CD4-positive, alpha-beta T cell (primary cell): ENCODE measurements at regions not wholly inside any gene's neighbourhood (a gene's known extent, or its start where the extent isn't known, plus 50 kb on each side); places are given as distances from the start of the nearest gene placed in this dataset.

Experiments
- ATAC-seq: fragments of 200-7000 bp; cut with Tn5 transposase; one replicate; pipeline ENCODE4 v1.10.0; 2022; ENCODE audit warnings: mild to moderate bottlenecking; ENCODE audit not compliant: poor library complexity
- CTCF ChIA-PET: fragments of 350-600 bp; sonication (Branson Sonifier 250); formaldehyde crosslinking; loops from one replicate; lab custom pipeline; 2021; ENCODE audit warnings: antibody characterized with exemption, inconsistent platforms; lab: Charles Lee
- POLR2A ChIA-PET: fragments of 350-600 bp; sonication (Branson Sonifier 250); formaldehyde crosslinking; loops from one replicate; lab custom pipeline; 2021; ENCODE audit warnings: antibody characterized with exemption, inconsistent platforms; lab: Charles Lee
- DNase-seq, 14 experiments: peaks; one replicate each; pipeline ENCODE4 v3.0.0-alpha.2; 2013 to 2020; ENCODE audit warnings: mixed read lengths in 2 of 14
- H3K27ac ChIP-seq, 2 donors: one replicate each; pipeline versions ENCODE4 v1.5.1 to v1.7.0; 2013; ENCODE audit warnings: low read length in 2 of 2, low read depth in 1 of 2, mild to moderate bottlenecking in 1 of 2
- H3K27me3 ChIP-seq, 2 experiments: 1 replicate in 1 of 2; 2 replicates in 1 of 2; pipeline versions ENCODE4 v1.6.1 to v1.7.0; 2013; ENCODE audit warnings: low read length in 2 of 2, control low read depth in 1 of 2, mild to moderate bottlenecking in 1 of 2, moderate library complexity in 1 of 2; ENCODE audit not compliant: insufficient read depth in 2 of 2, control insufficient read depth in 1 of 2
- H3K36me3 ChIP-seq: one replicate; pipeline ENCODE4 v1.6.1; 2013; ENCODE audit warnings: low read length, control low read depth; ENCODE audit not compliant: insufficient read depth
- H3K4me1 ChIP-seq: one replicate; pipeline ENCODE4 v1.6.1; 2013; ENCODE audit warnings: low read length, control low read depth; ENCODE audit not compliant: insufficient read depth
- H3K4me3 ChIP-seq: one replicate; pipeline ENCODE4 v1.5.1; 2013; ENCODE audit warnings: mild to moderate bottlenecking, low read length, moderate library complexity
- H3K9me3 ChIP-seq, 2 experiments: 1 replicate in 1 of 2; 2 replicates in 1 of 2; pipeline versions ENCODE4 v1.6.1 to v1.7.0; 2013; ENCODE audit warnings: low read length in 2 of 2, mild to moderate bottlenecking in 2 of 2, control low read depth in 1 of 2, moderate library complexity in 1 of 2; ENCODE audit not compliant: control insufficient read depth in 1 of 2, insufficient read depth in 1 of 2
- H3K27ac Mint-ChIP-seq: one replicate; pipeline ENCODE4 v1.8.0; 2020; ENCODE audit warnings: mixed read lengths
- H3K27me3 Mint-ChIP-seq: one replicate; pipeline ENCODE4 v1.8.0; 2021; ENCODE audit warnings: mixed read lengths
- H3K36me3 Mint-ChIP-seq: one replicate; pipeline ENCODE4 v1.8.0; 2021; ENCODE audit warnings: low read depth, mixed read lengths
- H3K4me1 Mint-ChIP-seq: one replicate; pipeline ENCODE4 v1.8.0; 2021; ENCODE audit warnings: low read depth, mixed read lengths
- H3K4me3 Mint-ChIP-seq: one replicate; pipeline ENCODE4 v1.8.0; 2020; ENCODE audit warnings: mild to moderate bottlenecking, mixed read lengths
- H3K9me3 Mint-ChIP-seq: one replicate; pipeline ENCODE4 v1.8.0; 2020; ENCODE audit warnings: mixed read lengths
- intact Hi-C, 2 experiments: fragments of 100-400 bp; cut with DNase I in 1 of 2; cut with micrococcal nuclease in 1 of 2; formaldehyde crosslinking; loops; one replicate each; pipeline versions ENCODE4 v1.15.1 to v1.9.0; 2023 to 2025; cut with DNase I, micrococcal nuclease
- TF ChIP-seq, protein P1 (sequence below): fragments of 200-600 bp; IDR thresholded peaks from one replicate; pipeline ENCODE4 v1.8.0; 2022; ENCODE audit warnings: antibody characterized with exemption, mild to moderate bottlenecking

GRCh38 chr4:164614999-164615398 is 138.9 kb upstream of the SMIM31 start:
- H3K27ac Mint-ChIP-seq, result no peak overlapping the region

DNA sequence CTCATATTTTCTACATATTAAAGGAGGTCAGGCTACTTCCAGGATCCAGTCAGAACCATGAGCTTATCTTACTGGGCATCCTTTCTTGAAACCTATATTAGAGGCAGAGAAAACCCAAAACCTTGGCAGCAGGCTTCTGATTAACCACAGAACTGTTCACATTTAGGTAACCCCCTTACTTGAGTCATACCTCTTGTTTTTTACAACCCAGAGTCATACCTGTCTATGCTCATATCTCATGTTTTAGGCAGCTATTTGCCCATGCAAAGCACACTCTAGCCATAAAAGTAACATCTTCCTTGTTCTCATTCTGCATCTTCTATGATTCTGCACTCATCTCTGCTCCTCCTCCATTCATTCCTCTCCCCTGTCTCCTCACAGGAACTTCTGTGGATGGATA is 138.0 kb upstream of the SMIM31 start:
- H3K36me3 Mint-ChIP-seq, result no peaks in the 10 kb centered on the region
- H3K9me3 Mint-ChIP-seq, result no peaks in the 10 kb centered on the region
- H3K4me1 Mint-ChIP-seq, result no peaks in the 10 kb centered on the region
- no peak overlapping the region for H3K27ac Mint-ChIP-seq
- Histone ChIP-seq H3K27ac (no peak overlapping the region), H3K27me3 (no peaks in the 10 kb centered on the region), H3K4me3 (no peak overlapping the region), H3K4me1 (no peaks in the 10 kb centered on the region), H3K9me3 (no peaks in the 10 kb centered on the region), H3K36me3 (no peaks in the 10 kb centered on the region)
- CTCF ChIA-PET, result interaction anchor here (0.9 kb wide), 1 partner anchor 18 kb away, joined by 3 read pairs; no protein-coding TSS in a partner anchor
- intact Hi-C loops, result no loop called here
- POLR2A ChIA-PET, result no interaction called here
- TF ChIP-seq, protein P1, sequence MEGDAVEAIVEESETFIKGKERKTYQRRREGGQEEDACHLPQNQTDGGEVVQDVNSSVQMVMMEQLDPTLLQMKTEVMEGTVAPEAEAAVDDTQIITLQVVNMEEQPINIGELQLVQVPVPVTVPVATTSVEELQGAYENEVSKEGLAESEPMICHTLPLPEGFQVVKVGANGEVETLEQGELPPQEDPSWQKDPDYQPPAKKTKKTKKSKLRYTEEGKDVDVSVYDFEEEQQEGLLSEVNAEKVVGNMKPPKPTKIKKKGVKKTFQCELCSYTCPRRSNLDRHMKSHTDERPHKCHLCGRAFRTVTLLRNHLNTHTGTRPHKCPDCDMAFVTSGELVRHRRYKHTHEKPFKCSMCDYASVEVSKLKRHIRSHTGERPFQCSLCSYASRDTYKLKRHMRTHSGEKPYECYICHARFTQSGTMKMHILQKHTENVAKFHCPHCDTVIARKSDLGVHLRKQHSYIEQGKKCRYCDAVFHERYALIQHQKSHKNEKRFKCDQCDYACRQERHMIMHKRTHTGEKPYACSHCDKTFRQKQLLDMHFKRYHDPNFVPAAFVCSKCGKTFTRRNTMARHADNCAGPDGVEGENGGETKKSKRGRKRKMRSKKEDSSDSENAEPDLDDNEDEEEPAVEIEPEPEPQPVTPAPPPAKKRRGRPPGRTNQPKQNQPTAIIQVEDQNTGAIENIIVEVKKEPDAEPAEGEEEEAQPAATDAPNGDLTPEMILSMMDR, result no peak
- no peak overlapping the region for H3K4me3 Mint-ChIP-seq
- DNase-seq (no peak), ATAC-seq (no peak)
- H3K27me3 Mint-ChIP-seq, result no peaks in the 10 kb centered on the region

More at GRCh38 chr4:164614999-164615398, 138.9 kb upstream of the SMIM31 start:
- intact Hi-C loops, result no loop called here
- H3K4me1 ChIP-seq, result no peaks in the 10 kb centered on the region
- TF ChIP-seq, protein P1, result no peak
- H3K27me3 ChIP-seq, result no peaks in the 10 kb centered on the region
- ChIA-PET POLR2A (no interaction called here), CTCF (no interaction called here)
- no peak overlapping the region for H3K4me3 ChIP-seq
- peaks cover 2% of the 10 kb centered on the region for H3K9me3 Mint-ChIP-seq
- H3K27ac ChIP-seq, result no peak overlapping the region
- no peaks in the 10 kb centered on the region for H3K4me1 Mint-ChIP-seq
- no peaks in the 10 kb centered on the region for H3K27me3 Mint-ChIP-seq
- no peaks in the 10 kb centered on the region for H3K36me3 ChIP-seq
- H3K4me3 Mint-ChIP-seq, result no peak overlapping the region
- ATAC-seq (no peak), DNase-seq (no peak)
- no peaks in the 10 kb centered on the region for H3K36me3 Mint-ChIP-seq
- H3K9me3 ChIP-seq, result no peaks in the 10 kb centered on the region

DNA sequence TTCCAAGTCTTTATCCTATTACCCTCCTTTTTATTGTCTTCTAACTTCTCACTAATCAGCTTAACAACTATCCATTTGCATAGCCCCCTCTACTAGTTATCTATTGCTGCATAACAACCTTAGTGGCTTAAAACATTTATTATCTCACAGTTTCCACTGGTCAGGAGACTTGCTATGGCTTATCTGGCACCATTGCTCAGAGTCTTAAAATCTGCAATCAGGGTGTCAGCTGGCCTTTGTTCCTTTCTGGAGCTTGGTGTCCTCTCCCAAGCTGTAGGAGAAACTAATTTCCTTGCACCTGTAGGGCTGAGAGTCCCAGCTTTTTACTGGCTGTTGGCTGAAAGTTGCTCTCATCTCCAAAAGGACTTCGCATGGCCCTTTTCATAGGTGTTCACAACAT is 137.0 kb upstream of the SMIM31 start:
- H3K36me3 ChIP-seq, result no peaks in the 10 kb centered on the region
- intact Hi-C loops, result no loop called here
- ChIA-PET POLR2A (no interaction called here), CTCF (interaction anchor here (0.9 kb wide), 1 partner anchor 19 kb away, joined by 3 read pairs; no protein-coding TSS in a partner anchor)
- H3K4me1 ChIP-seq, result no peaks in the 10 kb centered on the region
- ATAC-seq (no peak), DNase-seq (no peak)
- no peaks in the 10 kb centered on the region for H3K27me3 ChIP-seq
- no peaks in the 10 kb centered on the region for H3K9me3 ChIP-seq
- no peak overlapping the region for H3K27ac Mint-ChIP-seq
- TF ChIP-seq, protein P1, result no peak
- H3K27ac ChIP-seq, result no peak overlapping the region
- H3K27me3 Mint-ChIP-seq, result no peaks in the 10 kb centered on the region
- H3K4me1 Mint-ChIP-seq, result no peaks in the 10 kb centered on the region
- no peak overlapping the region for H3K4me3 Mint-ChIP-seq
- no peaks in the 10 kb centered on the region for H3K36me3 Mint-ChIP-seq
- H3K9me3 Mint-ChIP-seq, result no peaks in the 10 kb centered on the region
- no peak overlapping the region for H3K4me3 ChIP-seq
